ENCODE measurements at regions not wholly inside any gene's neighbourhood (a gene's known extent, or its start where the extent isn't known, plus 50 kb on each side); places are given as distances from the start of the nearest gene placed in this dataset.

- DNase-seq = no peak
Measured at GRCh38 chr2:239905884-239906654, 119.1 kb downstream of the NDUFA10 start.

GRCh38 chr2:239905306-239905705, 119.8 kb downstream of the NDUFA10 start:
- DNase-seq = no peak

GRCh38 chr2:239904496-239904895, 120.6 kb downstream of the NDUFA10 start:
- no peak for DNase-seq

- DNase-seq = no peak
Measured at GRCh38 chr2:239903803-239904202, 121.3 kb downstream of the NDUFA10 start.

- no peak for DNase-seq
Measured at GRCh38 chr2:239903210-239903609, 121.9 kb downstream of the NDUFA10 start.

- DNase-seq = no peak
Measured at GRCh38 chr2:239902749-239903201, 122.4 kb downstream of the NDUFA10 start.

GRCh38 chr2:239898292-239898925, 126.7 kb downstream of the NDUFA10 start:
- DNase-seq = no peak

GRCh38 chr2:239897596-239898235, 127.4 kb downstream of the NDUFA10 start:
- no peak for DNase-seq

GRCh38 chr2:239896075-239896474, 129.1 kb downstream of the NDUFA10 start:
- no peak for DNase-seq

- no peak for DNase-seq
Measured at GRCh38 chr2:239895669-239896068, 129.5 kb downstream of the NDUFA10 start.

- DNase-seq = no peak
Measured at GRCh38 chr2:239895116-239895515, 130.0 kb downstream of the NDUFA10 start.

- DNase-seq = no peak
Measured at GRCh38 chr2:239894276-239894675, 130.9 kb downstream of the NDUFA10 start.

- no peak for DNase-seq
Measured at GRCh38 chr2:239893236-239893515, 132.0 kb downstream of the NDUFA10 start.

GRCh38 chr2:239892441-239893235, 132.5 kb downstream of the NDUFA10 start:
- no peak for DNase-seq

GRCh38 chr2:239891698-239892097, 133.4 kb downstream of the NDUFA10 start:
- DNase-seq = no peak

- DNase-seq = no peak
Measured at GRCh38 chr2:239890206-239890746, 134.9 kb downstream of the NDUFA10 start.

- no peak for DNase-seq
Measured at GRCh38 chr2:239889641-239890121, 135.5 kb downstream of the NDUFA10 start.

- no peak for DNase-seq
Measured at GRCh38 chr2:239887604-239888003, 137.5 kb downstream of the NDUFA10 start.

- no peak for DNase-seq
Measured at GRCh38 chr2:239886781-239887180, 138.4 kb downstream of the NDUFA10 start.

- DNase-seq = no peak
Measured at GRCh38 chr2:239884875-239885274, 140.3 kb downstream of the NDUFA10 start.

- DNase-seq = no peak
Measured at GRCh38 chr2:239884051-239884405, 141.1 kb downstream of the NDUFA10 start.

- DNase-seq = no peak
Measured at GRCh38 chr2:239883326-239884050, 141.7 kb downstream of the NDUFA10 start.

Data from NCI-H187 (cell line).